ENCODE measurements at regions not wholly inside any gene's neighbourhood (a gene's known extent, or its start where the extent isn't known, plus 50 kb on each side); places are given as distances from the start of the nearest gene placed in this dataset.
A peak's percentile ranks its signal among the peaks of the same experiment; 100 is the strongest.

DNA sequence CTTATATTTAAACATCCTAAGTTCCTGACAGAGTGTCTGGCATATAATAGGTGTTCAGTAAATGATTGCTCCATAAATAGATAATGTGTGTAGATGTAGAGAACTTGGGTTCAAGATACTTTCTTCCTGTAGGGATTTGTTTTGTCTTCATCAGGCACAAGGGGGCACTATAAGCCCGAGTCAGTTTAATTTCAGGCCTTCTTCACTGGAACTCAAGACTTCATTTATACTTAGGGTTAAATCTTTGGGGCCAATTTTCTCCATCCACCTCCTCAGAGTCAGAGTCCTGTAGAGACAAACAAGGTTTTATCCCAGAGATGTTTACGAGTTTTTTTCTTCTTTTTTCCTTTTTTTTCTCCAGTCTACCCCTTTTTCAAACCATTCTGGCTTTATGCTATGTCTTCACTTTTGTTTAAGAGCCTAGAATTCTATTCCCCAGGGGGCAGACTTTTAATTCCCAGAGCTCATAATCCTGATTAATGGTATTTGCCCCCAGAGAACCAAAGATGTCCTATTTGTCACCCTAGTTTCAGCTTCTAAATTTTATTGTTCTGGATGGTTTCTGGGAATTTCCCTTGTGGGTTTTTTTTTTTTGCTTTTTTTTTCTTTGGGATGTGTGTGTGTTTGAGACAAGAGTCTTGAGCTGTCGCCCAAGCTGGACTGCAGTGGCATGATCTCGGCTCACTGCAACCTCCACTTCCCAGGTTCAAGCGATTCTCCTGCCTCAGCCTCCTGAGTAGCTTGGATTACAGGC is 88.4 kb downstream of the HFE start:
- H3K4me3 ChIP-seq (ENCODE audit: low read length): no peak overlapping the region
- H3K9me3 ChIP-seq (ENCODE audit: low read length): no peaks in the 10 kb centered on the region
- Mint-ChIP-seq H3K9me3 (no peaks in the 10 kb centered on the region), H3K36me3 (peaks cover 0 to 12% (median 0%) of the 10 kb centered on the region in 3 donors), H3K27ac (peak overlapping the region; percentile 8 to 89 (median 78)), H3K4me3 (peak overlapping the region in 2 of 7 donors; percentile 21 to 75), H3K4me1 (peaks cover 30 to 44% (median 40%) of the 10 kb centered on the region in 3 donors), H3K27me3 (peaks cover 0 to 3% of the 10 kb centered on the region in 2 donors)
- H3K27ac ChIP-seq (ENCODE audit: low read depth, low read length): no peak overlapping the region
- H3K4me1 ChIP-seq (ENCODE audit: insufficient read depth, low read length): peaks cover 36% of the 10 kb centered on the region
- ChIA-PET POLR2A (interaction anchor here (0.6 to 1.2 kb wide), 10 partner anchors 8 to 420 kb away, joined by 3 to 13 read pairs (median 3); a partner anchor contains a TSS), CTCF (interaction anchor here (0.7 to 2.4 kb wide), 12 partner anchors 9 to 166 kb away, joined by 3 to 18 read pairs (median 4); a partner anchor contains a TSS)
- no peaks in the 10 kb centered on the region for H3K27me3 ChIP-seq (ENCODE audit: insufficient read depth, low read length, poor library complexity, severe bottlenecking)
- H3K36me3 ChIP-seq (ENCODE audit: insufficient read depth, low read length): no peaks in the 10 kb centered on the region
- peak; percentile 8 to 63 (median 52) for DNase-seq

GRCh38 chr6:26179675-26180074 is 92.4 kb downstream of the HFE start:
- no peak for DNase-seq
- H3K4me1 ChIP-seq (ENCODE audit: insufficient read depth, low read length): peaks cover 30% of the 10 kb centered on the region
- H3K27me3 ChIP-seq (ENCODE audit: insufficient read depth, low read length, poor library complexity, severe bottlenecking): no peaks in the 10 kb centered on the region
- H3K4me1 Mint-ChIP-seq: peaks cover 33 to 45% (median 40%) of the 10 kb centered on the region in 3 donors
- ChIA-PET CTCF (interaction anchor here (1.0 to 2.1 kb wide), 5 partner anchors 9 to 149 kb away, joined by 3 to 9 read pairs (median 5); a partner anchor contains a TSS), POLR2A (interaction anchor here (0.9 to 2.0 kb wide), 5 partner anchors 9 to 20 kb away, joined by 3 to 9 read pairs (median 5); a partner anchor contains a TSS)
- no peak overlapping the region for H3K27ac ChIP-seq (ENCODE audit: low read depth, low read length)
- no peak overlapping the region for H3K4me3 ChIP-seq (ENCODE audit: low read length)
- H3K9me3 ChIP-seq (ENCODE audit: low read length): no peaks in the 10 kb centered on the region
- no peak overlapping the region for H3K4me3 Mint-ChIP-seq
- no peak overlapping the region for H3K27ac Mint-ChIP-seq
- no peaks in the 10 kb centered on the region for H3K9me3 Mint-ChIP-seq
- peaks cover 0 to 3% (median 0%) of the 10 kb centered on the region in 3 donors for H3K36me3 Mint-ChIP-seq
- H3K27me3 Mint-ChIP-seq: no peaks in the 10 kb centered on the region
- no peaks in the 10 kb centered on the region for H3K36me3 ChIP-seq (ENCODE audit: insufficient read depth, low read length)

- POLR2A ChIA-PET: interaction anchor here (0.9 to 2.0 kb wide), 5 partner anchors 9 to 92 kb away, joined by 3 to 9 read pairs (median 6); a partner anchor contains a TSS
- peak overlapping the region in 6 of 8 donors; percentile 2 to 85 (median 63) for H3K27ac Mint-ChIP-seq
Observed at GRCh38 chr6:26180346-26180745, 93.1 kb downstream of the HFE start.

GRCh38 chr6:26183237-26183580 is 96.0 kb downstream of the HFE start:
- no peaks in the 10 kb centered on the region for H3K9me3 Mint-ChIP-seq
- peaks cover 0 to 3% (median 0%) of the 10 kb centered on the region in 3 donors for H3K36me3 Mint-ChIP-seq
- H3K4me1 Mint-ChIP-seq: peaks cover 36 to 47% (median 38%) of the 10 kb centered on the region in 3 donors
- H3K27me3 ChIP-seq (ENCODE audit: insufficient read depth, low read length, poor library complexity, severe bottlenecking): no peaks in the 10 kb centered on the region
- no peak for DNase-seq
- H3K27ac Mint-ChIP-seq: peak overlapping the region; percentile 71 to 99 (median 96)
- peak overlapping the region; percentile 71 for H3K27ac ChIP-seq (ENCODE audit: low read depth, low read length)
- CTCF ChIA-PET: interaction anchor here (1.0 to 4.5 kb wide), 18 partner anchors 10 to 964 kb away, joined by 3 to 59 read pairs (median 5); a partner anchor contains a TSS
- H3K4me1 ChIP-seq (ENCODE audit: insufficient read depth, low read length): peaks cover 31% of the 10 kb centered on the region
- no peaks in the 10 kb centered on the region for H3K9me3 ChIP-seq (ENCODE audit: low read length)
- no peaks in the 10 kb centered on the region for H3K27me3 Mint-ChIP-seq
- peak overlapping the region; percentile 81 for H3K4me3 ChIP-seq (ENCODE audit: low read length)
- POLR2A ChIA-PET: interaction anchor here (0.5 to 4.3 kb wide), 24 partner anchors 10 to 1691 kb away, joined by 3 to 133 read pairs (median 6); a partner anchor contains a TSS
- no peaks in the 10 kb centered on the region for H3K36me3 ChIP-seq (ENCODE audit: insufficient read depth, low read length)
- peak overlapping the region; percentile 86 to 99 (median 97) for H3K4me3 Mint-ChIP-seq

More at GRCh38 chr6:26180346-26180745, 93.1 kb downstream of the HFE start:
- no peak for DNase-seq
- no peaks in the 10 kb centered on the region for H3K9me3 ChIP-seq (ENCODE audit: low read length)
- CTCF ChIA-PET: interaction anchor here (0.6 to 2.1 kb wide), 3 partner anchors 8 to 27 kb away, joined by 3 to 7 read pairs (median 3); a partner anchor contains a TSS
- no peak overlapping the region for H3K27ac ChIP-seq (ENCODE audit: low read depth, low read length)
- H3K36me3 Mint-ChIP-seq: peaks cover 0 to 3% (median 0%) of the 10 kb centered on the region in 3 donors
- peak overlapping the region in 2 of 7 donors; percentile 1 for H3K4me3 Mint-ChIP-seq
- peaks cover 30% of the 10 kb centered on the region for H3K4me1 ChIP-seq (ENCODE audit: insufficient read depth, low read length)
- H3K36me3 ChIP-seq (ENCODE audit: insufficient read depth, low read length): no peaks in the 10 kb centered on the region
- H3K27me3 ChIP-seq (ENCODE audit: insufficient read depth, low read length, poor library complexity, severe bottlenecking): no peaks in the 10 kb centered on the region
- H3K4me1 Mint-ChIP-seq: peaks cover 34 to 45% (median 37%) of the 10 kb centered on the region in 3 donors
- H3K9me3 Mint-ChIP-seq: no peaks in the 10 kb centered on the region
- H3K27me3 Mint-ChIP-seq: no peaks in the 10 kb centered on the region
- H3K4me3 ChIP-seq (ENCODE audit: low read length): no peak overlapping the region

- Mint-ChIP-seq H3K36me3 (peaks cover 0 to 9% (median 0%) of the 10 kb centered on the region in 3 donors), H3K4me3 (peak overlapping the region; percentile 86 to 99 (median 97)), H3K9me3 (no peaks in the 10 kb centered on the region), H3K27me3 (no peaks in the 10 kb centered on the region), H3K27ac (peak overlapping the region; percentile 71 to 99 (median 96)), H3K4me1 (peaks cover 41 to 53% (median 44%) of the 10 kb centered on the region in 3 donors)
- H3K27ac ChIP-seq (ENCODE audit: low read depth, low read length): peak overlapping the region; percentile 71
- POLR2A ChIA-PET: interaction anchor here (0.5 to 4.3 kb wide), 26 partner anchors 8 to 1690 kb away, joined by 3 to 133 read pairs (median 6); a partner anchor contains a TSS
- no peaks in the 10 kb centered on the region for H3K36me3 ChIP-seq (ENCODE audit: insufficient read depth, low read length)
- DNase-seq: peak; percentile 31 to 78 (median 72)
- H3K4me3 ChIP-seq (ENCODE audit: low read length): peak overlapping the region; percentile 81
- CTCF ChIA-PET: interaction anchor here (1.0 to 4.5 kb wide), 18 partner anchors 9 to 963 kb away, joined by 3 to 59 read pairs (median 5); a partner anchor contains a TSS
- no peaks in the 10 kb centered on the region for H3K27me3 ChIP-seq (ENCODE audit: insufficient read depth, low read length, poor library complexity, severe bottlenecking)
- H3K9me3 ChIP-seq (ENCODE audit: low read length): no peaks in the 10 kb centered on the region
- peaks cover 33% of the 10 kb centered on the region for H3K4me1 ChIP-seq (ENCODE audit: insufficient read depth, low read length)
Observed at GRCh38 chr6:26183581-26184366, 96.5 kb downstream of the HFE start.

DNA sequence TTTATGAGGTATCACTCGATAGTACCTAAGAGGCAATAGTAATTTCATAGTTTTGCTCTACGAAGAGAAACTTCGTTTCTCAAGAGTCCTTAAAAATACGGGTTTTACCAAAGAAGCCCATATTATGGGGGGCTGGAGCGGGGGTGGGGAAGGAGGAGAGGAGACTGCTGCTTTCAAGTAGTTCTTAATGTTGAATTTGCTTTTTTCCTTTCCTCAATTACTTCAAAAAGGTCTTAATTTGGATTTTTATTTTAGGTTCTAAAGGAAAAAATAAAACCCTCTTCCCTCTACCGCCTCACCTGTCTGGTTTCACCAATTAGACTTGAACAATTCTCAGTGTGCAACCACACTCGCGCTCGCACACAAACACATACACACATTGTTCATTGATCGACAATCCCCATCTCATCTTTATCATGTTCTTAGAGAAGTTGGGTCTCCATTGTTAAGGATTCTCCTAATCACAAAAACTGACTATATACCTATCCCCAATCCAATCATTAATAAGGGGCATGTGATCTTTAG is 97.2 kb downstream of the HFE start:
- ChIA-PET CTCF (interaction anchor here (1.0 to 4.5 kb wide), 10 partner anchors 9 to 963 kb away, joined by 3 to 59 read pairs (median 11); a partner anchor contains a TSS), POLR2A (interaction anchor here (0.7 to 4.3 kb wide), 16 partner anchors 9 to 1625 kb away, joined by 3 to 133 read pairs (median 16); a partner anchor contains a TSS)
- peak overlapping the region; percentile 81 for H3K4me3 ChIP-seq (ENCODE audit: low read length)
- no peaks in the 10 kb centered on the region for H3K27me3 ChIP-seq (ENCODE audit: insufficient read depth, low read length, poor library complexity, severe bottlenecking)
- Mint-ChIP-seq H3K27me3 (peaks cover 0 to 3% of the 10 kb centered on the region in 2 donors), H3K4me1 (peaks cover 46 to 57% (median 49%) of the 10 kb centered on the region in 3 donors), H3K4me3 (peak overlapping the region; percentile 86 to 99 (median 97)), H3K36me3 (peaks cover 0 to 10% (median 0%) of the 10 kb centered on the region in 3 donors), H3K9me3 (peaks cover 0 to 3% (median 0%) of the 10 kb centered on the region in 5 donors), H3K27ac (peak overlapping the region; percentile 71 to 99 (median 96))
- no peak for DNase-seq
- H3K27ac ChIP-seq (ENCODE audit: low read depth, low read length): no peak overlapping the region
- H3K36me3 ChIP-seq (ENCODE audit: insufficient read depth, low read length): no peaks in the 10 kb centered on the region
- H3K9me3 ChIP-seq (ENCODE audit: low read length): no peaks in the 10 kb centered on the region
- H3K4me1 ChIP-seq (ENCODE audit: insufficient read depth, low read length): peaks cover 37% of the 10 kb centered on the region

GRCh38 chr6:26185004-26185403 is 97.8 kb downstream of the HFE start:
- Histone ChIP-seq H3K4me3 (ENCODE audit: low read length) (no peak overlapping the region), H3K27me3 (ENCODE audit: insufficient read depth, low read length, poor library complexity, severe bottlenecking) (no peaks in the 10 kb centered on the region), H3K36me3 (ENCODE audit: insufficient read depth, low read length) (no peaks in the 10 kb centered on the region), H3K9me3 (ENCODE audit: low read length) (no peaks in the 10 kb centered on the region), H3K4me1 (ENCODE audit: insufficient read depth, low read length) (peaks cover 43% of the 10 kb centered on the region), H3K27ac (ENCODE audit: low read depth, low read length) (no peak overlapping the region)
- Mint-ChIP-seq H3K9me3 (peaks cover 0 to 3% (median 0%) of the 10 kb centered on the region in 5 donors), H3K4me3 (peak overlapping the region in 2 of 7 donors; percentile 10 to 88), H3K27me3 (peaks cover 0 to 3% of the 10 kb centered on the region in 2 donors), H3K27ac (peak overlapping the region in 1 of 8 donors; percentile 86), H3K4me1 (peaks cover 46 to 63% (median 53%) of the 10 kb centered on the region in 3 donors), H3K36me3 (peaks cover 0 to 10% (median 0%) of the 10 kb centered on the region in 3 donors)
- CTCF ChIA-PET: interaction anchor here (2.2 to 4.5 kb wide), 3 partner anchors 12 to 65 kb away, joined by 10 to 59 read pairs (median 33); a partner anchor contains a TSS
- no peak for DNase-seq
- POLR2A ChIA-PET: interaction anchor here (0.6 to 4.3 kb wide), 2 partner anchors 13 to 82 kb away, joined by 5 to 65 read pairs; no protein-coding TSS in a partner anchor

All from CD8-positive, alpha-beta memory T cell (primary cell).